ENCODE measurements at regions not wholly inside any gene's neighbourhood (a gene's known extent, or its start where the extent isn't known, plus 50 kb on each side); places are given as distances from the start of the nearest gene placed in this dataset.

DNA sequence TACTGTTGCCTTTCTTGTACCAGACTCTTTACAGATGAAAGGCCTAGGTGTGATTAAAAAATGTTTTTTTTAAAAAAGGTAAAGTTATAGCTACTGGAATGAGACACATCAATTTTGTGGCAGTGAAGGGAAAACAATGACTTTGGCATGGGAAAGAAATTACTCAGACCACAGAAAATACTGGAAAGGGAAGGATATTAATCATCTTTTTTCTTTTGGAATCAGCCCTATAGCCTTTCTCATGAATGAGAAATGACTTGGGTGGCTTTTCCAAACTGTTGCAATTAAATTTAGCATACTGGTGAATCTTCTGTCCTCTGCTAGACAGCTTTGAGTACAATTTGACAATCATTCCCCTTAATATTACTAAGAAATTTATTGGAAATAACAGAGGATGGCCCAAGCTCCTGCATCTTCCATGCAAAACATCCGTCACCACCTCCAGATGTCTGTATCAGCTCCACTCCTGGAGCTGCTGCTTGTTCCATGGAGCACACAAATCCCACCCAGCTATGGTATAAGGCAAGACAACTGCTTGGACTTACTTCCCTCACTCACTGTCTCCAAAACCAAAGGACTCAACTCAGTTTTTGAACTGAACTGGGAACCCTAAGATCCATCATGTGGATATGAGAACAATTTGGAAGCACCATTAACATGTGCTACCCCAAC lies 97.6 kb upstream of the ARSJ start:
- no peaks in the 10 kb centered on the region for H3K36me3 Mint-ChIP-seq (ENCODE audit: low read depth)
- H3K4me1 Mint-ChIP-seq (ENCODE audit: low read depth) = no peaks in the 10 kb centered on the region
- H3K4me3 Mint-ChIP-seq = no peak overlapping the region
- H3K27me3 Mint-ChIP-seq = peaks cover 11% of the 10 kb centered on the region
- no peak overlapping the region for H3K27ac Mint-ChIP-seq
- no peaks in the 10 kb centered on the region for H3K9me3 Mint-ChIP-seq

GRCh38 chr4:114077610-114078009 lies 98.2 kb upstream of the ARSJ start:
- H3K27me3 Mint-ChIP-seq = peaks cover 11% of the 10 kb centered on the region
- H3K9me3 Mint-ChIP-seq = no peaks in the 10 kb centered on the region
- no peaks in the 10 kb centered on the region for H3K36me3 Mint-ChIP-seq (ENCODE audit: low read depth)
- no peak overlapping the region for H3K4me3 Mint-ChIP-seq
- no peak overlapping the region for H3K27ac Mint-ChIP-seq
- no peaks in the 10 kb centered on the region for H3K4me1 Mint-ChIP-seq (ENCODE audit: low read depth)

- peaks cover 7% of the 10 kb centered on the region for H3K27me3 Mint-ChIP-seq
- H3K36me3 Mint-ChIP-seq (ENCODE audit: low read depth) = no peaks in the 10 kb centered on the region
- H3K4me3 Mint-ChIP-seq = no peak overlapping the region
- no peaks in the 10 kb centered on the region for H3K4me1 Mint-ChIP-seq (ENCODE audit: low read depth)
- H3K27ac Mint-ChIP-seq = no peak overlapping the region
- no peaks in the 10 kb centered on the region for H3K9me3 Mint-ChIP-seq
These were observed 99.2 kb upstream of the ARSJ start for GRCh38 chr4:114078636-114079035.

- Mint-ChIP-seq H3K9me3 (no peaks in the 10 kb centered on the region), H3K27ac (no peak overlapping the region), H3K4me3 (no peak overlapping the region), H3K36me3 (ENCODE audit: low read depth) (no peaks in the 10 kb centered on the region), H3K27me3 (no peaks in the 10 kb centered on the region), H3K4me1 (ENCODE audit: low read depth) (no peaks in the 10 kb centered on the region)
These were observed 102.3 kb upstream of the ARSJ start for GRCh38 chr4:114081783-114082182.

DNA sequence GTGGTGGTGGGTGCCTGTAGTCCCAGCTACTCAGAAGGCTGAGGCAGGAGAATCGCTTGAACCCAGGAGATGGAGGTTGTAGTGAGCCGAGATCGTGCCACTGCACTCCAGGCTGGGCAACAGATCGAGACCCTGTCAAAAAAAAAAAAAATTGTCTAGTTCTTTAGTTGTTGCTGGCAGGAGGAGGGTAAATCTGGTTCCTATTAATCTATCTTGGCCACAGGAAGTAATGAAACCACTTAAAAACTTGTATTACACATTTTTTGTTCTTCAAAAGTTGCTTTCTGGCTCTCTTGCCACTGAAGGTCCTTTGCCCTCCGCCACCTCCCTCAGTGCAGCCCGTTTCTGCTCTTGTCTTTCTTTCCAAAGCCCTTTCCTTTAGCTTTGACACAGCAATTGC lies 102.9 kb upstream of the ARSJ start:
- Mint-ChIP-seq H3K4me3 (no peak overlapping the region), H3K9me3 (no peaks in the 10 kb centered on the region), H3K27ac (no peak overlapping the region), H3K4me1 (ENCODE audit: low read depth) (no peaks in the 10 kb centered on the region), H3K36me3 (ENCODE audit: low read depth) (no peaks in the 10 kb centered on the region), H3K27me3 (no peaks in the 10 kb centered on the region)

DNA sequence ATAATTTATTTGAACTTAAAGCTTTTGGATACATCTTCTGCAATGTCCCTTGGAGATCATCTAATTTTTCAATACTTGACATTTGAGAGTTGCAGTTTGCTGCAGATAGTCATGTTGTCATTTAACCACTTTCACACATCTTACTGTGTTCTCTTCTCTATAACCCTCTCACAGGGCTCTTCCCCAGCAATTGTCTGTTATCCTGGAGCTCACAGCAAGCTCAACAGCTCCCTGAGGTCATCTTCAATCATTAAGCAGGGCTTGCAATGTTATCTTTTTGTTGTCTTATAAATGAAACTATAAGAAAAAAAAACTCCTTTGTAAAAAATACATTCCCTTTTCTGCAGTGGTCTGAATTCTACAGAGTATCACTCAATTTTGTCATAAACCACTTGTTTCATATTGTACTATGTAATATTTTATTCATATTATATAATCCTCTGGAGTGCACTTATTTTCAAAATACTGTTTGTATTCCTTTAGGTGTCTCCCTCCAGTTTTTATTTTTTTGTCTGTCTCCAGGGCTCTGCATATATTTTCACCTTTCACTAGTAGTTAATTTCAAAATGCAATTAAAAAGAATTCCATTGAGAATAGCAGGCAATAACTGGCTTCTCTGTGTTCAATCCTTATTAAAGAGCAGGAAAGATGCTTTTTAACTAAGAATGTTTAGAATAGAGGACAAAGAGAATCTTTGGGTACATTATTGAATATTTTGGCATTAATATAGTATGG lies 106.3 kb upstream of the ARSJ start:
- Mint-ChIP-seq H3K27ac (no peak overlapping the region), H3K36me3 (ENCODE audit: low read depth) (no peaks in the 10 kb centered on the region), H3K9me3 (peaks cover 3% of the 10 kb centered on the region), H3K4me1 (ENCODE audit: low read depth) (no peaks in the 10 kb centered on the region), H3K27me3 (peaks cover 5% of the 10 kb centered on the region), H3K4me3 (no peak overlapping the region)

GRCh38 chr4:114087596-114088230 lies 108.3 kb upstream of the ARSJ start:
- Mint-ChIP-seq H3K9me3 (peaks cover 3% of the 10 kb centered on the region), H3K4me1 (ENCODE audit: low read depth) (no peaks in the 10 kb centered on the region), H3K27ac (no peak overlapping the region), H3K4me3 (no peak overlapping the region), H3K36me3 (ENCODE audit: low read depth) (no peaks in the 10 kb centered on the region), H3K27me3 (peaks cover 5% of the 10 kb centered on the region)

DNA sequence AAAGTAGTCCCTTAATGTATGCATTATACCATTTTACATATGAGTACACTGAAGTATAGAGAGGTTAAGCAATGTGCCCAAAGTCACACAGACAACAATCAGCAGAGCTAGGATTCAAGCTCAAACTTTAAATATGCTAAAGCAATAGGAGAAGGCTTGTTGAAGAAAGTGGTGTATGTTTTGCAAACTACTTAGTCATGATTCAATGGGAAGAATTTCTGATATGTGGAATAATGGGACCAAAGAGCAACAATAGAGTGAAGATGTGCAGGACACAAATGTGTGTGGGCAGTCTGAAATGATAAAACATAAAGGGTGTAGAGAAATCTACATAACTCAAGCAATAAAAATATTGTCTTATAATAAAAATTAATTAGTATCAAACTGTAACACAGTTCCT lies 109.0 kb upstream of the ARSJ start:
- Mint-ChIP-seq H3K4me3 (no peak overlapping the region), H3K36me3 (ENCODE audit: low read depth) (no peaks in the 10 kb centered on the region), H3K4me1 (ENCODE audit: low read depth) (no peaks in the 10 kb centered on the region), H3K9me3 (peaks cover 3% of the 10 kb centered on the region), H3K27me3 (peaks cover 5% of the 10 kb centered on the region), H3K27ac (no peak overlapping the region)

- no peaks in the 10 kb centered on the region for H3K4me1 Mint-ChIP-seq (ENCODE audit: low read depth)
- peaks cover 3% of the 10 kb centered on the region for H3K9me3 Mint-ChIP-seq
- no peak overlapping the region for H3K27ac Mint-ChIP-seq
- no peak overlapping the region for H3K4me3 Mint-ChIP-seq
- H3K36me3 Mint-ChIP-seq (ENCODE audit: low read depth) = no peaks in the 10 kb centered on the region
- H3K27me3 Mint-ChIP-seq = peaks cover 5% of the 10 kb centered on the region
These were observed 112.1 kb upstream of the ARSJ start for GRCh38 chr4:114091546-114091945.

DNA sequence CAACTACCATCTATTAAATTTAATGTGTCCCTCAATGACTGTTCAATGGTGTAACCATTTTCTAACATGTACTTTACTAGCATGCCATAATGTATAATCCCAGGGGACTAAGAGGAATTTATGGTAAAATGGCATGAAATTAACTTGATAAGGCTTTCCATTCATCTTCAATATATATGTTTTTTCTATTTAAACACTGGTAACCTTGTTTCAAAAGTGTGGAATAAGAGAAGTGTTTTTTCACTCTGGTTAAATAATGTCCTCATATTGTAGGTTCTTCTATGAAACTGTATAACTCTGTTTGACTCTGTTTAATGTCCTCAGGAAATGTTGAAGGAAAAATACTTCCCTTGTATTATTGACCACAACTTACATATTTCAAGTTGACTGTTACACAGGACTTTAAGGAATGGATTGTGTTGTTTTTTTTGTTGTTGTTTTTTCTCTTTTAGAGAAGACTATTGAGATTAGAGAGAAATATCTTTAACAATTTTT lies 113.8 kb upstream of the ARSJ start:
- no peak overlapping the region for H3K27ac Mint-ChIP-seq
- H3K27me3 Mint-ChIP-seq = no peaks in the 10 kb centered on the region
- H3K4me3 Mint-ChIP-seq = no peak overlapping the region
- H3K9me3 Mint-ChIP-seq = peaks cover 3% of the 10 kb centered on the region
- no peaks in the 10 kb centered on the region for H3K4me1 Mint-ChIP-seq (ENCODE audit: low read depth)
- H3K36me3 Mint-ChIP-seq (ENCODE audit: low read depth) = no peaks in the 10 kb centered on the region

- Mint-ChIP-seq H3K9me3 (no peaks in the 10 kb centered on the region), H3K36me3 (ENCODE audit: low read depth) (no peaks in the 10 kb centered on the region)
These were observed 121.0 kb upstream of the ARSJ start for GRCh38 chr4:114100288-114101031.

GRCh38 chr4:114103908-114104307 lies 124.5 kb upstream of the ARSJ start:
- no peak overlapping the region for H3K4me3 Mint-ChIP-seq
- no peak overlapping the region for H3K27ac Mint-ChIP-seq
- H3K27me3 Mint-ChIP-seq = peaks cover 10% of the 10 kb centered on the region
- no peaks in the 10 kb centered on the region for H3K4me1 Mint-ChIP-seq (ENCODE audit: low read depth)
- no peaks in the 10 kb centered on the region for H3K36me3 Mint-ChIP-seq (ENCODE audit: low read depth)
- no peaks in the 10 kb centered on the region for H3K9me3 Mint-ChIP-seq

More at GRCh38 chr4:114100288-114101031, 121.0 kb upstream of the ARSJ start:
- Mint-ChIP-seq H3K4me1 (ENCODE audit: low read depth) (no peaks in the 10 kb centered on the region), H3K27ac (no peak overlapping the region), H3K27me3 (peaks cover 12% of the 10 kb centered on the region), H3K4me3 (no peak overlapping the region)

DNA sequence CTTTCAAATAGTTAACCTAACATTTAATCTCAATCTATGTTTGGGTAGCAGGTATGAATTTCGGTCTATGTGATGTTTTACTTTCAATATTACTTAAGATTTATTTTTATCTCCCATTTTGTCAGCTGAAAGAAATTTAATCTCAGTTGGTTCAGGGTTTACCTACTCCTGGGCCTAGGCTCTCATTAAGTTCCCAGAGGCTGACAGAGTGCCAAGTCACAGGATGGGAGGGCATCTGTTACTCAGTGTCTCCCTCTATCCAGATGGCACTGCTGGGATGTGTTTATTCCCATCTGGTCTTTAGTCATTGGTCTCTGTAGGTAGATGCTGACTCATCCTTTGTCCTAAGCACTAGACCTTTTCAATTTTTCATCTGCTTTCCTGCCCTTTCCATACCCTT lies 129.4 kb upstream of the ARSJ start:
- Mint-ChIP-seq H3K27me3 (no peaks in the 10 kb centered on the region), H3K4me3 (no peak overlapping the region), H3K36me3 (ENCODE audit: low read depth) (no peaks in the 10 kb centered on the region), H3K4me1 (ENCODE audit: low read depth) (no peaks in the 10 kb centered on the region), H3K9me3 (no peaks in the 10 kb centered on the region), H3K27ac (no peak overlapping the region)

- Mint-ChIP-seq H3K4me3 (no peak overlapping the region), H3K27me3 (no peaks in the 10 kb centered on the region), H3K36me3 (ENCODE audit: low read depth) (no peaks in the 10 kb centered on the region), H3K4me1 (ENCODE audit: low read depth) (no peaks in the 10 kb centered on the region), H3K9me3 (no peaks in the 10 kb centered on the region), H3K27ac (no peak overlapping the region)
These were observed 130.3 kb upstream of the ARSJ start for GRCh38 chr4:114109776-114110175.

DNA sequence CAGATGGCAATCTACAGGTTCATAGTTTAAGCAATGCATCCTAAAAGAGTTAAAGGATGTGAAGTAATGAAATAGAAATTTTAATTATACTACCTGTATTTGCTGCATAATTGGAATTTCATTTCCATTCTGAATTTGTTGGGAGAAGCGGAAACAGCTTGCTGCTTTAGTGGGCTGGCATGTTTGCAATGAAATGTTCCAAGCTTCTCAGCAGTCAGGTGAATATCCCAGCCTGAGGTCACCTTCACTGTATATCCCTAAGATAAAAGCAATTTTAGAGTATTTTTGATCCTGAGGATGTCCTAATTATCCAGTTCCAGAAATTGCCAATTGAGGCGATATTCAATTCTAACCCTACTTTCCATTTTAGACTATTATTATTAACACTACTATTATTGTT lies 136.1 kb upstream of the ARSJ start:
- Mint-ChIP-seq H3K4me1 (ENCODE audit: low read depth) (no peaks in the 10 kb centered on the region), H3K36me3 (ENCODE audit: low read depth) (no peaks in the 10 kb centered on the region), H3K4me3 (no peak overlapping the region), H3K27ac (no peak overlapping the region), H3K9me3 (no peaks in the 10 kb centered on the region), H3K27me3 (no peaks in the 10 kb centered on the region)
